ENCODE measurements at regions not wholly inside any gene's neighbourhood (a gene's known extent, or its start where the extent isn't known, plus 50 kb on each side); places are given as distances from the start of the nearest gene placed in this dataset.

DNA sequence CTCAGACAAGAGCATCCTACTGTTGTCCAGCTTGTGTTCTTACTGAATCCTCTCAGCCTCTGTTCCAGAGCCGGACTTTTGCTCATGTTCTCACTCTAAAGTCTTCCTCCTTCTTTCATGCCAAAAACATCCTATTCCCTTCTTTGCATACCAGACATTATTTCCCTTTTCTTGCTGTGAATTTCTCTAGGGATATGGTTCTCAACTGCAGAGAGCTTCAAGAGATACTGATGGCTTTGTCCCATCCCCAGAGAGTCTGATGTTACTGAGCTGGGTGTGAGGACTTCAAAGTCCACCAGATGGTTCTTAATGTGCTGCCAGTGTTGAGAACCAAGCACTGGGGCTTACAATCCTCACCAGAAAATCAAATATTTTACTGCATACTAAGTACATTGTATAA lies 98.6 kb upstream of the FER start:
- no peak for TF ChIP-seq EZH2 (IDR thresholded peaks at IDR 0.05; ENCODE audit: insufficient read depth, low read length)
- TF ChIP-seq, protein P1, sequence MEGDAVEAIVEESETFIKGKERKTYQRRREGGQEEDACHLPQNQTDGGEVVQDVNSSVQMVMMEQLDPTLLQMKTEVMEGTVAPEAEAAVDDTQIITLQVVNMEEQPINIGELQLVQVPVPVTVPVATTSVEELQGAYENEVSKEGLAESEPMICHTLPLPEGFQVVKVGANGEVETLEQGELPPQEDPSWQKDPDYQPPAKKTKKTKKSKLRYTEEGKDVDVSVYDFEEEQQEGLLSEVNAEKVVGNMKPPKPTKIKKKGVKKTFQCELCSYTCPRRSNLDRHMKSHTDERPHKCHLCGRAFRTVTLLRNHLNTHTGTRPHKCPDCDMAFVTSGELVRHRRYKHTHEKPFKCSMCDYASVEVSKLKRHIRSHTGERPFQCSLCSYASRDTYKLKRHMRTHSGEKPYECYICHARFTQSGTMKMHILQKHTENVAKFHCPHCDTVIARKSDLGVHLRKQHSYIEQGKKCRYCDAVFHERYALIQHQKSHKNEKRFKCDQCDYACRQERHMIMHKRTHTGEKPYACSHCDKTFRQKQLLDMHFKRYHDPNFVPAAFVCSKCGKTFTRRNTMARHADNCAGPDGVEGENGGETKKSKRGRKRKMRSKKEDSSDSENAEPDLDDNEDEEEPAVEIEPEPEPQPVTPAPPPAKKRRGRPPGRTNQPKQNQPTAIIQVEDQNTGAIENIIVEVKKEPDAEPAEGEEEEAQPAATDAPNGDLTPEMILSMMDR (IDR thresholded peaks at IDR 0.05; ENCODE audit: insufficient read depth, low read depth, low read length): no peak

Measured in astrocyte (in vitro differentiated cells and primary cell).